ENCODE measurements at regions not wholly inside any gene's neighbourhood (a gene's known extent, or its start where the extent isn't known, plus 50 kb on each side); places are given as distances from the start of the nearest gene placed in this dataset.

GRCh38 chrX:14359316-14359715 is 170.0 kb upstream of the GLRA2 start:
- Histone ChIP-seq H3K4me2 (ENCODE audit: insufficient read depth, insufficient read length, low read length) (no peak overlapping the region), H2BK20ac (ENCODE audit: low read depth, low read length, poor library complexity, severe bottlenecking) (no peak overlapping the region), H2BK12ac (ENCODE audit: insufficient read length, low read depth, low read length) (no peak overlapping the region), H3K23ac (ENCODE audit: insufficient read length, low read depth, low read length) (no peak overlapping the region), H4K8ac (replicated peaks; ENCODE audit: insufficient read length, low read depth, low read length) (no peak overlapping the region), H3K9ac (ENCODE audit: extremely low read depth, insufficient read length, low read length) (no peak overlapping the region), H2AK5ac (ENCODE audit: insufficient read length, low read length) (no peak overlapping the region), H3K79me2 (ENCODE audit: insufficient read depth, low read length) (no peaks in the 10 kb centered on the region), H3K23me2 (ENCODE audit: insufficient read length, low read depth, low read length, poor library complexity, severe bottlenecking) (no peaks in the 10 kb centered on the region), H3K9me3 (ENCODE audit: control insufficient read depth, low read depth, low read length) (no peaks in the 10 kb centered on the region), H2BK15ac (ENCODE audit: low read depth, low read length) (no peak overlapping the region), H3K4ac (ENCODE audit: low read depth, low read length) (no peak overlapping the region), H3T11ph (ENCODE audit: low read length) (no peak overlapping the region), H3K27me3 (ENCODE audit: insufficient read depth, low read length) (no peaks in the 10 kb centered on the region), H4K91ac (ENCODE audit: insufficient read length, low read depth, low read length) (no peak overlapping the region), H4K20me1 (ENCODE audit: control insufficient read depth, insufficient read depth, insufficient read length) (no peaks in the 10 kb centered on the region), H2BK5ac (ENCODE audit: insufficient read length, low read length) (no peak overlapping the region), H2AFZ (ENCODE audit: low read length) (no peak overlapping the region), H3K56ac (ENCODE audit: insufficient read length, low read depth, low read length) (no peak overlapping the region), H2BK120ac (ENCODE audit: low read depth, low read length, poor library complexity, severe bottlenecking) (no peak overlapping the region), H4K5ac (ENCODE audit: insufficient read length, low read depth, low read length) (no peak overlapping the region), H3K14ac (ENCODE audit: insufficient read depth, low read length) (no peak overlapping the region), H3K4me1 (ENCODE audit: insufficient read depth, low read length) (no peaks in the 10 kb centered on the region; the same call in 1 of the 2 replicates), H3K27ac (ENCODE audit: insufficient read length, low read depth, low read length) (no peak overlapping the region), H3K79me1 (ENCODE audit: insufficient read depth, low read depth, low read length, poor library complexity, severe bottlenecking) (no peaks in the 10 kb centered on the region), H3K18ac (ENCODE audit: insufficient read length, low read depth, low read length) (no peak overlapping the region)
- Mint-ChIP-seq H3K9me3 (peaks cover 51 to 70% of the 10 kb centered on the region in 2 experiments), H3K36me3 (ENCODE audit: insufficient read depth in 1 of 3, low read depth in 3 of 3) (peaks cover 4 to 11% (median 7%) of the 10 kb centered on the region in 3 experiments), H3K27ac (no peak overlapping the region), H3K27me3 (ENCODE audit: low read depth) (no peaks in the 10 kb centered on the region), H3K4me3 (no peak overlapping the region), H3K4me1 (peaks cover 30 to 33% of the 10 kb centered on the region in 2 experiments)
- no CpG with 5 or more reads among the region's 2 CpGs for WGBS (ENCODE audit: extremely low coverage, insufficient read length, low lambda C conversion rate)
- no peak for DNase-seq
- TF ChIP-seq, protein P1, sequence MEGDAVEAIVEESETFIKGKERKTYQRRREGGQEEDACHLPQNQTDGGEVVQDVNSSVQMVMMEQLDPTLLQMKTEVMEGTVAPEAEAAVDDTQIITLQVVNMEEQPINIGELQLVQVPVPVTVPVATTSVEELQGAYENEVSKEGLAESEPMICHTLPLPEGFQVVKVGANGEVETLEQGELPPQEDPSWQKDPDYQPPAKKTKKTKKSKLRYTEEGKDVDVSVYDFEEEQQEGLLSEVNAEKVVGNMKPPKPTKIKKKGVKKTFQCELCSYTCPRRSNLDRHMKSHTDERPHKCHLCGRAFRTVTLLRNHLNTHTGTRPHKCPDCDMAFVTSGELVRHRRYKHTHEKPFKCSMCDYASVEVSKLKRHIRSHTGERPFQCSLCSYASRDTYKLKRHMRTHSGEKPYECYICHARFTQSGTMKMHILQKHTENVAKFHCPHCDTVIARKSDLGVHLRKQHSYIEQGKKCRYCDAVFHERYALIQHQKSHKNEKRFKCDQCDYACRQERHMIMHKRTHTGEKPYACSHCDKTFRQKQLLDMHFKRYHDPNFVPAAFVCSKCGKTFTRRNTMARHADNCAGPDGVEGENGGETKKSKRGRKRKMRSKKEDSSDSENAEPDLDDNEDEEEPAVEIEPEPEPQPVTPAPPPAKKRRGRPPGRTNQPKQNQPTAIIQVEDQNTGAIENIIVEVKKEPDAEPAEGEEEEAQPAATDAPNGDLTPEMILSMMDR (conservative IDR thresholded peaks at IDR 0.05) = no peak
